SK-N-SH (cell line): ENCODE measurements at regions not wholly inside any gene's neighbourhood (a gene's known extent, or its start where the extent isn't known, plus 50 kb on each side); places are given as distances from the start of the nearest gene placed in this dataset.

Experiments
- CHD2 ChIP-seq: fragments of 150-350 bp; IDR thresholded peaks from 2 replicates; pipeline ENCODE4 v1.6.1; 2018; ENCODE audit warnings: low read length; ENCODE audit not compliant: partially characterized antibody
- CTCF ChIP-seq: fragments of 200-600 bp; sonication (generic); IDR thresholded peaks from 2 replicates; pipeline ENCODE4 v1.6.1; 2017; ENCODE audit warnings: antibody characterized with exemption, mild to moderate bottlenecking, moderate library complexity
- EZH2phosphoT487 ChIP-seq: fragments of 200-600 bp; sonication (generic); IDR thresholded peaks from 2 replicates; pipeline ENCODE4 v1.6.1; 2017; ENCODE audit warnings: low read depth, mixed run types, mild to moderate bottlenecking, antibody characterized with exemption, moderate library complexity, borderline replicate concordance
- FOXJ3 ChIP-seq: sonication (generic); formaldehyde crosslinking; IDR thresholded peaks from 2 replicates; pipeline ENCODE4 v1.5.1; 2020; ENCODE audit warnings: mild to moderate bottlenecking, missing genetic modification reagents
- MXI1 ChIP-seq: IDR thresholded peaks from 2 replicates; pipeline ENCODE4 v1.6.1; 2012; ENCODE audit warnings: mild to moderate bottlenecking, low read depth, low read length, improper control_type of control experiment
- POLR2AphosphoS5 ChIP-seq: IDR thresholded peaks from 2 replicates; pipeline ENCODE4 v1.6.1; 2012; ENCODE audit warnings: low read depth, low read length
- RAD21 ChIP-seq: IDR thresholded peaks from 2 replicates; pipeline ENCODE4 v1.6.1; 2012; ENCODE audit warnings: mild to moderate bottlenecking, low read length
- RCOR1 ChIP-seq: fragments of 150-350 bp; IDR thresholded peaks from 2 replicates; pipeline ENCODE4 v1.6.1; 2017; ENCODE audit warnings: antibody characterized with exemption, low read length
- RFX5 ChIP-seq: IDR thresholded peaks from 2 replicates; pipeline ENCODE4 v1.6.1; 2012; ENCODE audit warnings: mild to moderate bottlenecking, improper control_type of control experiment, low read length
- SMC3 ChIP-seq: IDR thresholded peaks from 2 replicates; pipeline ENCODE4 v1.6.1; 2012; ENCODE audit warnings: low read depth, low read length, improper control_type of control experiment
- TAF1 ChIP-seq: IDR thresholded peaks from 2 replicates; pipeline ENCODE4 v1.6.1; 2012; ENCODE audit warnings: low read depth, mild to moderate bottlenecking, low read length, moderate library complexity, borderline replicate concordance
- USF2 ChIP-seq: fragments of 150-350 bp; IDR thresholded peaks from 2 replicates; pipeline ENCODE4 v1.6.1; 2017; ENCODE audit warnings: antibody characterized with exemption, low read length, low read depth, borderline replicate concordance

- no peak for TF ChIP-seq MXI1
- TF ChIP-seq SMC3: no peak
- no peak for TF ChIP-seq CTCF
- TF ChIP-seq POLR2AphosphoS5: no peak
- no peak for TF ChIP-seq TAF1
- no peak for TF ChIP-seq CHD2
- TF ChIP-seq EZH2phosphoT487: no peak
- TF ChIP-seq FOXJ3 (CRISPR knock-in tag): no peak
- no peak for TF ChIP-seq RFX5
- TF ChIP-seq RAD21: no peak
- no peak for TF ChIP-seq USF2
- TF ChIP-seq RCOR1: no peak
Measured at GRCh38 chr4:126455865-126456264, 1141.1 kb downstream of the FAT4 start.
